ENCODE measurements at regions not wholly inside any gene's neighbourhood (a gene's known extent, or its start where the extent isn't known, plus 50 kb on each side); places are given as distances from the start of the nearest gene placed in this dataset.

- TF ChIP-seq, protein P1, sequence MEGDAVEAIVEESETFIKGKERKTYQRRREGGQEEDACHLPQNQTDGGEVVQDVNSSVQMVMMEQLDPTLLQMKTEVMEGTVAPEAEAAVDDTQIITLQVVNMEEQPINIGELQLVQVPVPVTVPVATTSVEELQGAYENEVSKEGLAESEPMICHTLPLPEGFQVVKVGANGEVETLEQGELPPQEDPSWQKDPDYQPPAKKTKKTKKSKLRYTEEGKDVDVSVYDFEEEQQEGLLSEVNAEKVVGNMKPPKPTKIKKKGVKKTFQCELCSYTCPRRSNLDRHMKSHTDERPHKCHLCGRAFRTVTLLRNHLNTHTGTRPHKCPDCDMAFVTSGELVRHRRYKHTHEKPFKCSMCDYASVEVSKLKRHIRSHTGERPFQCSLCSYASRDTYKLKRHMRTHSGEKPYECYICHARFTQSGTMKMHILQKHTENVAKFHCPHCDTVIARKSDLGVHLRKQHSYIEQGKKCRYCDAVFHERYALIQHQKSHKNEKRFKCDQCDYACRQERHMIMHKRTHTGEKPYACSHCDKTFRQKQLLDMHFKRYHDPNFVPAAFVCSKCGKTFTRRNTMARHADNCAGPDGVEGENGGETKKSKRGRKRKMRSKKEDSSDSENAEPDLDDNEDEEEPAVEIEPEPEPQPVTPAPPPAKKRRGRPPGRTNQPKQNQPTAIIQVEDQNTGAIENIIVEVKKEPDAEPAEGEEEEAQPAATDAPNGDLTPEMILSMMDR (conservative IDR thresholded peaks at IDR 0.05 in 1 of 2, IDR thresholded peaks at IDR 0.05 in 1 of 2; ENCODE audit: extremely low read depth in 1 of 2, insufficient read depth in 1 of 2, low read depth in 1 of 2, low read length in 2 of 2), result no peak
- no peak for TF ChIP-seq EZH2 (IDR thresholded peaks at IDR 0.05; ENCODE audit: borderline replicate concordance, low read length)
Observed at GRCh38 chr10:130499541-130499940, 363.4 kb downstream of the GLRX3 start.
